COLO668 (cell line): ENCODE measurements at regions not wholly inside any gene's neighbourhood (a gene's known extent, or its start where the extent isn't known, plus 50 kb on each side); places are given as distances from the start of the nearest gene placed in this dataset.

ENCODE experiments used
- DNase-seq: peaks from one replicate; lab custom pipeline; 2025; ENCODE audit not compliant: unreplicated experiment; lab: John Stamatoyannopoulos, UW

GRCh38 chr15:70269311-70269911 lies 171.7 kb upstream of the TLE3 start:
- DNase-seq = no peak

DNA sequence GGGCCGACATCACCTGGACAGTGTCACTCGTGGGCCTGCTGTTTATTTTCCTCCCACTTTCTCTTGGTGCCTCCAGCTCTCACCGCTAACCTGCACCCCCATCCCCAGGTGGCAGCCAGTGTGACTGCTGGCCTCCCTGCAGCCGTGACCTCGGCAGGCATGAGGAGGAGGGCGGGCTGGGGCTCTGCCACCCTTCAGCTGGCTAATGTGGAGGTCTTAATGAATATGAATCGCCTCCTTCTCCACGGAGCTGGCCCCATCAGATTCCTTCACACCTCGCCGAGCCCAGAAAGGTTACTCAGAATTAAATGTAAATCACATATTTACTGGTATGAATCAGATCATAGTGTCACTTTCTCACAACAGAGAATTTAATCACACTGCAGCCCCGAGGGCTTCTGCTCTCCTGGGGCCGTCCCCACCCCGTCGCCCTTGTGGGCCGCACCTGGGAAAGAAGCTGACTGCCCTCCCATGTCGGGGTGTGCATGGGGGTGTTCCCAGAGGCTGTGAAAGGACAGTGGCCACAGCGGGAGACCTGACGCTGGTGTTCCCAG lies 171.1 kb upstream of the TLE3 start:
- DNase-seq = no peak

- DNase-seq = no peak
These were observed 170.2 kb upstream of the TLE3 start for GRCh38 chr15:70267879-70268278.

DNA sequence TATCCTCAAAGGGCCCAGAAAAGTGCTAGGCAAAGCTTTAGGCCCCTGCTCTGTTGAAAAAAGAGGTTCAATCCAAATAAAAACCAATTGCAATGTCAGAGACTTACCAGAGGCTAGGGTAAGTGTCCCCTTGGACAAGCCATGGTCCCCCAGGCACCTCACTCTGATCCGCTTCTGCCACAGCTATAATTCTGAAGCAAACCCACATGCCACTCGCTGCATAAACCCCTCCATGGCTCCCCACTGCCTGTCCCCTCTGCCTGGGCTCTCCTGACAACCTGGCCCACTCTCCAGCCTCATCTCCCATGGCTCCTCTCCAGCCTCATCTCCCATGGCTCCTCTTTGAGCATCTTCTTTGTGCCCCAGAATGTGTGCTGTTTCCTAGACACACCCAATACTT lies 169.6 kb upstream of the TLE3 start:
- DNase-seq = no peak

- no peak for DNase-seq
These were observed 168.8 kb upstream of the TLE3 start for GRCh38 chr15:70266412-70267121.

- no peak for DNase-seq
These were observed 168.3 kb upstream of the TLE3 start for GRCh38 chr15:70265986-70266385.

GRCh38 chr15:70265466-70265978 lies 167.8 kb upstream of the TLE3 start:
- peak; percentile 27 for DNase-seq

DNA sequence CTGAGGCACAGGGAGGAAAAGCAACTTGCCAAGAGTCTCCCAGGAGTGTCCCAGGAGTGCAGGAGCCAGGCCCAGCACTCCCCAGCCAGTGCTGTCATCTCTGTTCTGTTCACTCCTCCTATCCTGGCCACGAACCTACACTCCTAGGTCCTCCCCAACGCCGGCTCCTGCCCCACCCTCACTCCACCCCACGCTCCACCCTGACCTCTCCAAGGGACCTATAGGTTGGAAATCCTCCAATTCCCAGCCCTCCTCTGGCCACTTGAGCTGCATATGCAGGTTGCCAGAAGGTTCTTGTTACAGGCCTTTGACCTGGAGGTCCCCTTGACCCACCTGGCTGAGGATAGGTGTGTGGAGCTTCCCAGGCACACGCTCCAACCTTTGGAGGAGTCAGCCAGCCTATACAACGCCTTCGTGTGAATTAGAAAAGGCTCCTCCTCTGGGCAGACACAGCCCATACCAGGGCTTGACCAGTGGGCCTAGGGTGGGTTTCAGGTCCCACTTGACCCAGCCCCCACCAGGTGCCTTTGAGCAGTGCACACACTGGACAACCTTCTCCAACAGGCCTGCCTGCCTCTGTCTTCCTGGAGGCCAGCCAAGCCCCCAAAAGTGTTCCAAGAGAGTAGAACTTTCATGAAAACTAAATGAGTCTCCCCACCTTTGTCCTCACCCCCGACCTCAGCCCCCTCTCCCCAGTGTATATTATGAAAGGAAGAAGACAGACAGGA lies 167.2 kb upstream of the TLE3 start:
- no peak for DNase-seq

DNA sequence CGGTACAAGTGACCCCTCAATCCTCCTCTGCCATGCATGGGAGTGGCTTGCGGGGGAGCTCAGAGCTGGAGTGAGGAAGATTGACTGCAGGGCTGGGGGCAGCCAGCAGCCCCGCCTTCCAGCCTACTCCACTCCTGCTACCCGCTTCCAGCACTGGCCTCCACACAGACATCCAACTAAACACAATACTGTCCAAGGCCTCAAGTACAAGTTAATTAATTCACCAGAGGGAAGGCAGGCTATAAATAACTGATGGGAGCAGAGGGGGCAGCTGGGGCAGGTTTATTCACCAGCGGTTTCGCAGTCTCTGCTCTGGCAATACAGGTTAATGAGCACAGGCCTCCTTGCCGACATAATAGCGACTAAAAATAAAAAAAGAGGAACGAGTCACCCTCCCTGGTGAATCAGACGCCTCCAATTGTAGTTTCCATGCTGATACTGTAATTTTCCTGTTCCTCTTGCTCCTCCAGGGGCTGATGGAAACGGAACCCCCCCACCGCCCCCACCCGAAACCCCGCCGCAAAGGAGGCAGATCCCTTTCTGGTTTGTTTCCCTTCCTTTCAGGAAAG lies 166.4 kb upstream of the TLE3 start:
- DNase-seq = peak; percentile 65

GRCh38 chr15:70262591-70263274 lies 165.0 kb upstream of the TLE3 start:
- no peak for DNase-seq

DNA sequence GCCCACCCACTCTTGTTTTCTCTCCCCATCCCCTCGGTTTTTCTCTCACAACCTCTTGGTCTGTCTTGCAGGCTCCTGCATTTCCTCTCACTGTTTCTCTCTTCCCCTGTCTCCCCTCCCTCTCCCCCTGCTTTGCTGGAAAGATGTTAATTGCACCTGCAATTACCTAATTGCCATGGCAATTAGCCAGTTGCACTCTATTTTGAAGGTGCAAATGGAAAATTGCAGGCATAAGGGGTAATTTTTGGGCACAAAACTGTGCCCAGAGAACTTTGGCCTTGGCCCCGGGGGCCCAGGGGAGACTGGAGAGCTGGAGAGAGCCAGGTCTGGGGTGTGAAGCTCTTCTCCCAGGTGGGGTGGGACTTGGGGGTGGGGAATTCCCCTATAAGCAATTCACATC lies 164.5 kb upstream of the TLE3 start:
- no peak for DNase-seq

GRCh38 chr15:70261083-70261482 lies 163.4 kb upstream of the TLE3 start:
- no peak for DNase-seq

DNA sequence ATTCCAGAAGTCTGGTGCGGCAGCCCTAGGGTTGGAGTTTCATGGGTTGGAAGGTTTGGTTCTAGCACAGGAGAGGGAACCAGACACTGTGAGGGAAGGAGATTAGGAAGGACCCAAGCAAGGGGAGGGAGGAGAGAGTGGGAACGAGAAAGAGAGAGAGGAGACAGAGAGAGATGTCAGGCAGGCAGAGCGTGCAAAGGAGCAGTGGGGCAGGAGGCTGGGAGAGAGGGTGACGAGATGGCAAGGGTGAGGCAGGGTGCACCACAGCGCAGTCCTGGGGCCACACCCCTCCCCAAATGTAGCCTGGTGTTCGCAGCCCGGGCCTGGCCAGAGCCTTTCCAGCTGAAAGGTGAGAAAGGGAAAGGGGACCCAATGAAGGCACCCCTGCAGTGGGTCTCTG lies 162.9 kb upstream of the TLE3 start:
- DNase-seq = no peak

GRCh38 chr15:70259640-70260508 lies 162.2 kb upstream of the TLE3 start:
- DNase-seq = no peak

DNA sequence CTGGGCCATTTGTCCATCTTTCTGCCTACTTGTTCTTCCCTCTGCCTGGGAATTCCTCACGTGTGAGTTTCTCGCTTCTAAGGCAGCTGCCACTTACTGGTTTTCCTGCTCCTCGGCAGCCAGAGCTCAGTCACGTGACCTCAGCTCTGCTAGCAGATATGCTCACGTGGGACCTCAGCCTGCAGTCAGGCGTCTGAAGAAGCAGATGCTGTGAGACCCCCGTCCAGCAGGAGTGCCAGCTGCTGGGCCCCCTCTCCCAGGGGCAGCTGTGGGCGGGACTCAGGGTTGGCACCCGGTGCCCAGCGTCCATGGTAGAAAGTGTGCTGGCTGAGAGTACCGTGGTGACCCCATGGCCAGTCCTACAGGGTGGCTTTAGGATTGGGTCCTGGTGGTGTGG lies 161.3 kb upstream of the TLE3 start:
- no peak for DNase-seq

- no peak for DNase-seq
These were observed 160.8 kb upstream of the TLE3 start for GRCh38 chr15:70258369-70259027.

DNA sequence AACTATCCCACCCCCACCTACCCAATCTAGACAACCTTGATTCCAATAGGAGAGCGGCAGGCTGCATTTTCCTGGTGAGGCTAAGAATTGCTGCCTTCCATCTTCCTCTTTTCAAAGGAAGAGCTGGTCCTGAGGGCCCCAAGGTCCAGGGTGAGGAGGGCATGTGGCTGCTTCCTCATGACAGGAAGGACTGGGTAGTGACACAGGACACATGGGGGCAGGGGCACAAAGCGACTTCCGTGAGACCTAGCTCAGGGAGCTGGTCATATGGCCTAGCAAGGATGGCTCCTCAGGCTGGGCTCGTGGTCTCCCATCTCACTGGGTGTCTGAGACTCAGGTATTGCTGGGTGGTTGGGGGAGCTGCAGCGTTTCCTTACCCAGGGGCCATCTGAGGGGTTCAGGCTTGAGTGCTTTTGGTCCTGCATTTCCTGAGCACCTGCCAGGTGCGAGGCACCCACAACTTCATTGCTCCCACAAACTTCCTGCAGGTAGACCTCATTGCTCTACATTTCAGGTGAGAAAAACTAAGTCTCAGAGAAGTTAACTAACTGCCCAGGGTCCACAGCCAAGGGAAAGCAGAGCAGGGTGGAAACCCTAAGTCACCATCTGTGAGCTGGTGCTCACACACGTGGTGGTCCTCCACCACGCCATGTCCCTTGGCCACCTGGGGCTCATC lies 160.0 kb upstream of the TLE3 start:
- DNase-seq = no peak

DNA sequence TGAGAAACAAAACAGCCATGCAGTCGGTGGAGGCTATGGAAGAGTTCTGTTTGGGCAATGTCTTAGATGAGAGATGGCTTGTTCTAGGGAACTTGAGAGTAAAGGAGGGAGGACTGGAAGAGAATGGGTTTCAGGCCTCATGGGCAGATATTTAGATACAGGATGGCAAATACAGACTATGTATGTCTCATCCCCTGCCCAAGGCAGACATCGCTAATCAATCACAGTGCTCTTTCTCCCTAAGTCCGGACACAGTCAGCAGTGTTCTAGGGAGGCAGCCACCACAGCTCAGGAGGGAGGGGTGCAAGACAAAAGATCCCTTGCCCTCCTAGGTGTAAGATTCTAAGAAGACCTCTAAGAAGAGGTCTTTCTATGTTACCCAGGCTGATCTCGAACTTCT lies 159.3 kb upstream of the TLE3 start:
- no peak for DNase-seq

GRCh38 chr15:70254311-70254869 lies 156.7 kb upstream of the TLE3 start:
- no peak for DNase-seq
